Kidney (tissue), 13 donors: ENCODE measurements at regions not wholly inside any gene's neighbourhood (a gene's known extent, or its start where the extent isn't known, plus 50 kb on each side); places are given as distances from the start of the nearest gene placed in this dataset.
A peak's percentile ranks its signal among the peaks of the same experiment; 100 is the strongest.

Experiments used
- DNase-seq, 5 donors: peaks; one replicate each; pipeline ENCODE4 v3.0.0-alpha.2; 2013 to 2020
- FAIRE-seq: peaks from 2 replicates; lab custom pipeline; 2012; peaks lifted over from hg19 to GRCh38; lab: Jason Lieb, UNC
- H3K27ac ChIP-seq, 2 donors: one replicate each; pipeline ENCODE4 v1.7.0; 2013; ENCODE audit warnings: low read depth in 2 of 2, low read length in 2 of 2, inconsistent platforms in 1 of 2
- H3K27me3 ChIP-seq: one replicate; pipeline ENCODE4 v1.7.1; 2013; ENCODE audit warnings: low read length, inconsistent platforms; ENCODE audit not compliant: control insufficient read depth, insufficient read depth
- H3K36me3 ChIP-seq, 3 donors: one replicate each; pipeline versions ENCODE4 v1.7.0 to v1.7.1; 2013; ENCODE audit warnings: low read length in 3 of 3, control low read depth in 1 of 3, inconsistent platforms in 1 of 3; ENCODE audit not compliant: insufficient read depth in 3 of 3, control insufficient read depth in 2 of 3
- H3K4me1 ChIP-seq, 3 donors: one replicate each; pipeline versions ENCODE4 v1.7.0 to v1.7.1; 2013; ENCODE audit warnings: low read length in 3 of 3, inconsistent platforms in 1 of 3, low read depth in 1 of 3; ENCODE audit not compliant: control insufficient read depth in 2 of 3, insufficient read depth in 2 of 3
- H3K4me3 ChIP-seq, 3 donors: one replicate each; pipeline versions ENCODE4 v1.7.0 to v1.8.1; 2013; ENCODE audit warnings: low read length in 3 of 3, control low read depth in 1 of 3, inconsistent platforms in 1 of 3
- H3K9ac ChIP-seq, 3 donors: one replicate each; pipeline versions ENCODE4 v1.7.0 to v1.7.1; 2013; ENCODE audit warnings: low read length in 3 of 3, control low read depth in 1 of 3, inconsistent platforms in 1 of 3
- H3K9me3 ChIP-seq, 3 donors: one replicate each; pipeline versions ENCODE4 v1.7.0 to v1.7.1; 2013; ENCODE audit warnings: low read length in 3 of 3, control low read depth in 1 of 3, inconsistent platforms in 1 of 3; ENCODE audit not compliant: control insufficient read depth in 2 of 3, insufficient read depth in 1 of 3
- intact Hi-C: fragments of 100-400 bp; cut with DNase I; formaldehyde crosslinking; loops from one replicate; pipeline ENCODE4 v1.11.1; 2022
- TF ChIP-seq, protein P1 (sequence below): IDR thresholded peaks from 3 replicates; pipeline ENCODE4 v1.5.1; 2012; ENCODE audit warnings: mild to moderate bottlenecking, moderate library complexity, borderline replicate concordance; ENCODE audit not compliant: insufficient read depth; ENCODE audit errors: extremely low read depth
- donor health status: control.
- donor health status: control.
- donor health status: control.
- donor health status: control.
- donor health status: control.
- donor health status: DM: yes; HTN: yes; CAD: no.
- donor health status: Normal renal cell carcinoma (clear cell type).

- TF ChIP-seq, protein P1, sequence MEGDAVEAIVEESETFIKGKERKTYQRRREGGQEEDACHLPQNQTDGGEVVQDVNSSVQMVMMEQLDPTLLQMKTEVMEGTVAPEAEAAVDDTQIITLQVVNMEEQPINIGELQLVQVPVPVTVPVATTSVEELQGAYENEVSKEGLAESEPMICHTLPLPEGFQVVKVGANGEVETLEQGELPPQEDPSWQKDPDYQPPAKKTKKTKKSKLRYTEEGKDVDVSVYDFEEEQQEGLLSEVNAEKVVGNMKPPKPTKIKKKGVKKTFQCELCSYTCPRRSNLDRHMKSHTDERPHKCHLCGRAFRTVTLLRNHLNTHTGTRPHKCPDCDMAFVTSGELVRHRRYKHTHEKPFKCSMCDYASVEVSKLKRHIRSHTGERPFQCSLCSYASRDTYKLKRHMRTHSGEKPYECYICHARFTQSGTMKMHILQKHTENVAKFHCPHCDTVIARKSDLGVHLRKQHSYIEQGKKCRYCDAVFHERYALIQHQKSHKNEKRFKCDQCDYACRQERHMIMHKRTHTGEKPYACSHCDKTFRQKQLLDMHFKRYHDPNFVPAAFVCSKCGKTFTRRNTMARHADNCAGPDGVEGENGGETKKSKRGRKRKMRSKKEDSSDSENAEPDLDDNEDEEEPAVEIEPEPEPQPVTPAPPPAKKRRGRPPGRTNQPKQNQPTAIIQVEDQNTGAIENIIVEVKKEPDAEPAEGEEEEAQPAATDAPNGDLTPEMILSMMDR: no peak
- Histone ChIP-seq H3K36me3 (no peaks in the 10 kb centered on the region), H3K9me3 (no peaks in the 10 kb centered on the region), H3K9ac (no peak overlapping the region), H3K27me3 (no peaks in the 10 kb centered on the region), H3K27ac (no peak overlapping the region), H3K4me3 (no peak overlapping the region), H3K4me1 (no peaks in the 10 kb centered on the region)
- DNase-seq: peak in 1 of 5 donors; percentile 27
- intact Hi-C loops: no loop called here
- no peak for FAIRE-seq
Observed at GRCh38 chr10:78849115-78849514, 219.7 kb upstream of the ZMIZ1 start.

DNA sequence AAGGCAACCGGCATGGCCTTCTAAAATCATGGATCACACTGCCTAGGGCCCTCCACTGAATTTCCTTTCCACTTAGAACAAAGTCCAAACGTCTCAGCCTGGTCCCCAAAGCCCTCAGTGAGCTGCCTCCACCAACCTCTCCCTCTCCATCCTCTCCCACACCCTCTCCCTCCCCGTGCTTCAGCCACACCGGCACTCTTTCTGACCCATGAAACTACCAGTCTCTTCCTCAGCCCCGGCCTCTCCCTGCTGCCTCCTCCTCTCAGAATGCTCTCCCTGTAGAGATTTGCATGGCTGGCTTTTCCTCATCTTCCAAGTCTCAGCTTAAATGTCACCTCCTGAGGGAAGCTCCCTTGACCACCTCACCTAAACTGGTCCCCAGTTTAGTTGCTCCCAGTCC, 219.0 kb upstream of the ZMIZ1 start:
- Histone ChIP-seq H3K9ac (no peak overlapping the region), H3K4me3 (no peak overlapping the region), H3K36me3 (no peaks in the 10 kb centered on the region), H3K4me1 (no peaks in the 10 kb centered on the region), H3K27ac (no peak overlapping the region), H3K27me3 (no peaks in the 10 kb centered on the region), H3K9me3 (no peaks in the 10 kb centered on the region)
- FAIRE-seq (no peak), DNase-seq (no peak)
- intact Hi-C loops: no loop called here
- TF ChIP-seq, protein P1: no peak

GRCh38 chr10:78850644-78851435, 217.9 kb upstream of the ZMIZ1 start:
- Histone ChIP-seq H3K27ac (no peak overlapping the region), H3K36me3 (no peaks in the 10 kb centered on the region), H3K4me1 (no peaks in the 10 kb centered on the region), H3K9me3 (no peaks in the 10 kb centered on the region), H3K27me3 (no peaks in the 10 kb centered on the region), H3K9ac (no peak overlapping the region), H3K4me3 (no peak overlapping the region)
- DNase-seq: no peak
- FAIRE-seq: no peak
- intact Hi-C loops: no loop called here
- TF ChIP-seq, protein P1: no peak

- FAIRE-seq: no peak
- no peak for DNase-seq
Observed at GRCh38 chr10:78851647-78852046, 217.1 kb upstream of the ZMIZ1 start.

More at GRCh38 chr10:78851647-78852046, 217.1 kb upstream of the ZMIZ1 start:
- no peaks in the 10 kb centered on the region for H3K27me3 ChIP-seq
- H3K4me1 ChIP-seq: no peaks in the 10 kb centered on the region
- H3K27ac ChIP-seq: no peak overlapping the region
- H3K9me3 ChIP-seq: no peaks in the 10 kb centered on the region
- TF ChIP-seq, protein P1: no peak
- no peak overlapping the region for H3K9ac ChIP-seq
- intact Hi-C loops: no loop called here
- no peaks in the 10 kb centered on the region for H3K36me3 ChIP-seq
- H3K4me3 ChIP-seq: no peak overlapping the region
